ENCODE measurements at regions not wholly inside any gene's neighbourhood (a gene's known extent, or its start where the extent isn't known, plus 50 kb on each side); places are given as distances from the start of the nearest gene placed in this dataset.

DNA sequence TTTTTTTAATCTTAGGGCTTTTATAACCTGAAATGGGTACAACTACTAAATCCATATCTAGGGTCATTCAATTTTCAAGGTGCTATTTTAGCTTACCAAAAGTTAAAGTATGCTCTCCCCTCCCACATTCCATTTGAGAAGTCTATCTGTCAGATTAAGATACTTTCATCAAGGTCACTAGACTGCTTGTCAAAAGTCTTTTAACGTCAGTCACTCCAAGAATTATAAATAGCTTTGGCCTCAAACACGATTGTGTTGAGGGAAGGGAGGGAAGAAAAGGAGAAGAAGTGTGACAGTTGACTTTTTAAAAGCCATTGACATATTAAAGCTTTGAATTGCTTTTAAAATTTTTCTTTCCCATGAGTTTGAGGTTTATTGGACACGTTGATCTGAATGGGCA is 175.8 kb downstream of the PTGER3 start:
- H3K27me3 ChIP-seq: no peaks in the 10 kb centered on the region
- H3K9me3 ChIP-seq: no peaks in the 10 kb centered on the region
- TF ChIP-seq POLR2A (IDR thresholded peaks at IDR 0.05) (no peak), POLR2AphosphoS5 (IDR thresholded peaks at IDR 0.05) (no peak)
- TF ChIP-seq, protein P1, sequence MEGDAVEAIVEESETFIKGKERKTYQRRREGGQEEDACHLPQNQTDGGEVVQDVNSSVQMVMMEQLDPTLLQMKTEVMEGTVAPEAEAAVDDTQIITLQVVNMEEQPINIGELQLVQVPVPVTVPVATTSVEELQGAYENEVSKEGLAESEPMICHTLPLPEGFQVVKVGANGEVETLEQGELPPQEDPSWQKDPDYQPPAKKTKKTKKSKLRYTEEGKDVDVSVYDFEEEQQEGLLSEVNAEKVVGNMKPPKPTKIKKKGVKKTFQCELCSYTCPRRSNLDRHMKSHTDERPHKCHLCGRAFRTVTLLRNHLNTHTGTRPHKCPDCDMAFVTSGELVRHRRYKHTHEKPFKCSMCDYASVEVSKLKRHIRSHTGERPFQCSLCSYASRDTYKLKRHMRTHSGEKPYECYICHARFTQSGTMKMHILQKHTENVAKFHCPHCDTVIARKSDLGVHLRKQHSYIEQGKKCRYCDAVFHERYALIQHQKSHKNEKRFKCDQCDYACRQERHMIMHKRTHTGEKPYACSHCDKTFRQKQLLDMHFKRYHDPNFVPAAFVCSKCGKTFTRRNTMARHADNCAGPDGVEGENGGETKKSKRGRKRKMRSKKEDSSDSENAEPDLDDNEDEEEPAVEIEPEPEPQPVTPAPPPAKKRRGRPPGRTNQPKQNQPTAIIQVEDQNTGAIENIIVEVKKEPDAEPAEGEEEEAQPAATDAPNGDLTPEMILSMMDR (IDR thresholded peaks at IDR 0.05): no peak

DNA sequence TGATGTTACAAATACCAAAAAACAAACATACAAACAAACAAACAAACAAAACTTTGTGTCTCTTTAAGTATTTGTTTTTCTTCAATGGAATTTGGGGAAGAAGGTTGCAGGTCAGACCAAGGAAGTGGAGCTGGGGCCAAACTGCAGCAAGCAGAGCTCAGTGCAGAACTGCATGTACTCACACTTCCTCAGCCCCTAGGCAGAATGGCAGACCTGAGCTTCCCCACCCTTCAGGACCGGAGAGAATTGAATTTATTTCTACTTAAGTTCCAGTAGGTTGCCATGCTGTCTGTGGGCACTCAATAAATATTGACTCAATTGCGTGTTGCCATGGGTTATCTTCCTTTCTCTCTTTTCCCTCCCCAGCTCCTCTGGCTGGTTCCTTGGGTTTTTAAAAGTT is 173.6 kb downstream of the PTGER3 start:
- peak in 1 of 2 donors; percentile 60 for DNase-seq (ENCODE audit: low spot score in 2 of 2)
- intact Hi-C loops (cut with DNase I; ENCODE audit: low total_unique reads): no loop called here
- no peaks in the 10 kb centered on the region for H3K27me3 ChIP-seq

More for the DNA sequence above, 175.8 kb downstream of the PTGER3 start:
- Histone ChIP-seq H3K36me3 (no peaks in the 10 kb centered on the region), H3K4me1 (no peaks in the 10 kb centered on the region), H3K4me3 (no peak overlapping the region), H3K27ac (no peak overlapping the region)
- intact Hi-C loops (cut with DNase I; ENCODE audit: low total_unique reads): no loop called here
- no peak for DNase-seq (ENCODE audit: low spot score in 2 of 2)

DNA sequence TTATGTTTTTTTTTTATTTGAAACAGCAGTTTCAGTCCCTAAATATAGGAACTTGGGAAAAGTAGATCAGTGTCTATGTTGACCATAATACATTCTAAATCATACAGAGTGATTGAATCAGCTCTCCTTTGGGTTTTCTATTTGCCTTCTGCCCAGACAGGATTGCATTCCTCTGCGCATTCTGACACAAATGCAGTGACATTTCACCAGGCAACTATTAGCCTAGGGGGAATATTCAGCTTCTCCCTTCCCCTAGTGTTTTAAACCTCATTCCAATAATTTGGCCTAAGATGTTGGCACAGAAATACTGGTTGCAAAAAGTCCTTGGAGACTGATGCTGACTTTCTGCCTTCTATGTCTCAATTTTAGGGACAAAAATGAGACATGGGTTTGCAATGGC is 172.8 kb downstream of the PTGER3 start:
- TF ChIP-seq, protein P1 (IDR thresholded peaks at IDR 0.05): no peak
- no peak for TF ChIP-seq POLR2AphosphoS5 (IDR thresholded peaks at IDR 0.05)
- Histone ChIP-seq H3K4me1 (no peaks in the 10 kb centered on the region), H3K27ac (peak overlapping the region; percentile 66 to 69), H3K27me3 (no peaks in the 10 kb centered on the region), H3K9me3 (no peaks in the 10 kb centered on the region), H3K36me3 (no peaks in the 10 kb centered on the region), H3K4me3 (no peak overlapping the region)
- intact Hi-C loops (cut with DNase I; ENCODE audit: low total_unique reads): no loop called here
- DNase-seq (ENCODE audit: low spot score in 2 of 2): peak in 1 of 2 donors; percentile 28

More for the DNA sequence above, 173.6 kb downstream of the PTGER3 start:
- no peaks in the 10 kb centered on the region for H3K36me3 ChIP-seq
- no peaks in the 10 kb centered on the region for H3K4me1 ChIP-seq
- peak overlapping the region; percentile 66 to 69 for H3K27ac ChIP-seq
- no peak for TF ChIP-seq POLR2AphosphoS5 (IDR thresholded peaks at IDR 0.05)
- H3K9me3 ChIP-seq: no peaks in the 10 kb centered on the region
- H3K4me3 ChIP-seq: no peak overlapping the region

DNA sequence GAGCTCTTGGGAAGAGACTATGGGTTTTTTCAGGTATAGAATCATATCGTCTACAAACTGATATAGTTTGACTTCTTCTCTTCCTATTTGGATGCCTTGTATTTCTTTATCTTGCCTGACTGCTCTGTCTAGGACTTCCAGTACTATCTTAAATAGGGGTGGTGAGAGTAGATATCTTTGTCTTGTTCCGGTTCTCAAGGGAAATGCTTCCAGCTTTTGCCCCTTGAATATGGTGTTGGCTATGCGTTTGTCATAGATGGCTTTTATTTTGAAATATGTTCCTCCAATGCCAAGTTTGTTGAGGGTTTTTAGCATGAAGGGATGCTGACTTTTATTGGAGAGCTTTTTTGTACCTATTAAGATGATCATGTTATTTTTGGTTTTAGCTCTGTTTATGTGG is 170.3 kb downstream of the PTGER3 start:
- Histone ChIP-seq H3K4me3 (no peak overlapping the region), H3K27me3 (no peaks in the 10 kb centered on the region), H3K27ac (no peak overlapping the region), H3K4me1 (no peaks in the 10 kb centered on the region), H3K9me3 (no peaks in the 10 kb centered on the region), H3K36me3 (no peaks in the 10 kb centered on the region)
- intact Hi-C loops (cut with DNase I; ENCODE audit: low total_unique reads): no loop called here
- no peak for DNase-seq (ENCODE audit: low spot score in 2 of 2)
- TF ChIP-seq, protein P1 (IDR thresholded peaks at IDR 0.05): no peak
- TF ChIP-seq POLR2A (IDR thresholded peaks at IDR 0.05) (no peak), POLR2AphosphoS5 (IDR thresholded peaks at IDR 0.05) (no peak)

DNA sequence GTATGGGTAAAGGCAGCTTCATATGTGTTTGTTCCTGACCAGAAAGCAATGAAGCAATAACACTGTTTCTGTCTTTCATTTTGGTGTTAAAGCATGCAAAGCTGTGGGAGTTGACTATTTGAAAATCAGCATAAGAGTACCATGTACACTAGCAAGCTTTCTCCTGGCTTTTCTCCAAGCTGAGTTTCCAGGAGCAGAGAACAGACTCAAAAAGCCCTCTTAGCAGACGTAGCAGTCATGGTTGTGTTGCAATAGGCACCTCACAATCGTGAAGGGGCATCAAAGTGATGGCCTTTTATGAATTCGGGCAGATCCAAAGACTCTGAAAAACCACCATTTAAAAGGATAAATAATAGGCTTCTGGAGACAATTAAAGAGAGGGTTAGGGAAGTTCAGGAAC is 159.7 kb downstream of the PTGER3 start:
- Histone ChIP-seq H3K27me3 (no peaks in the 10 kb centered on the region), H3K4me1 (no peaks in the 10 kb centered on the region), H3K4me3 (no peak overlapping the region), H3K9me3 (no peaks in the 10 kb centered on the region), H3K36me3 (no peaks in the 10 kb centered on the region), H3K27ac (no peak overlapping the region)
- no peak for TF ChIP-seq POLR2A (IDR thresholded peaks at IDR 0.05)
- TF ChIP-seq, protein P1 (IDR thresholded peaks at IDR 0.05): no peak
- no peak for TF ChIP-seq POLR2AphosphoS5 (IDR thresholded peaks at IDR 0.05)
- intact Hi-C loops (cut with DNase I; ENCODE audit: low total_unique reads): no loop called here
- DNase-seq (ENCODE audit: low spot score in 2 of 2): no peak

DNA sequence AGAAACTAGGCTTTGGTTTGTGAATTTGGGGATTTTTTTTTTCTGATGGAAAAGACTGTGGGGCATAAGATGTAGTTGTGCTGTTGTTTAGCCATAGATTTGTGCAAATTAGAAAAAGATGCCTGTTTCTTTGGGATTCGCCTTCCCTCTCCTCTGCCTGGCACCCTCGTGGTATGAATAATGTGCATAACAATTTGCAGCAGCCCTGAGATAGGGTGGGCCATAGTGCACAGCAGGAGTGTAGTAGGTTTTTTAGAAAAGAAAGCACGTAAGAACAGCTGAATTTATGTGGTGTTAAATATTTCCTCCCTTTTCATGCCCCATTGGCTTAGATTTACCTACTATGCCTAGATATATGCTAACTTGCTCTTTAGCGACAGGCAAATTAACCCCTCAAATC is 158.9 kb downstream of the PTGER3 start:
- intact Hi-C loops (cut with DNase I; ENCODE audit: low total_unique reads): no loop called here
- H3K36me3 ChIP-seq: no peaks in the 10 kb centered on the region
- H3K4me1 ChIP-seq: no peaks in the 10 kb centered on the region
- H3K27ac ChIP-seq: no peak overlapping the region
- TF ChIP-seq, protein P1 (IDR thresholded peaks at IDR 0.05): no peak
- TF ChIP-seq POLR2A (IDR thresholded peaks at IDR 0.05) (no peak), POLR2AphosphoS5 (IDR thresholded peaks at IDR 0.05) (no peak)
- no peak for DNase-seq (ENCODE audit: low spot score in 2 of 2)
- H3K27me3 ChIP-seq: no peaks in the 10 kb centered on the region
- H3K9me3 ChIP-seq: no peaks in the 10 kb centered on the region
- H3K4me3 ChIP-seq: no peak overlapping the region
